ENCODE measurements at regions not wholly inside any gene's neighbourhood (a gene's known extent, or its start where the extent isn't known, plus 50 kb on each side); places are given as distances from the start of the nearest gene placed in this dataset.

GRCh38 chr3:69474186-69474585 is 88.3 kb upstream of the FRMD4B start:
- Histone ChIP-seq H2AK5ac (ENCODE audit: low read depth, low read length) (no peak overlapping the region), H3K18ac (ENCODE audit: low read length) (no peak overlapping the region), H4K91ac (ENCODE audit: low read depth, low read length, poor library complexity) (no peak overlapping the region), H3K4me3 (ENCODE audit: low read length in 2 of 2) (no peak overlapping the region), H3K27me3 (ENCODE audit: control insufficient read depth in 3 of 3, insufficient read depth in 3 of 3, low read depth in 1 of 3, low read length in 3 of 3) (no peaks in the 10 kb centered on the region), H2BK5ac (ENCODE audit: low read length) (no peak overlapping the region), H3K27ac (replicated peaks; ENCODE audit: low read length) (no peak overlapping the region), H3K23ac (ENCODE audit: low read depth, low read length, poor library complexity) (no peak overlapping the region), H3K4ac (ENCODE audit: low read length) (no peak overlapping the region), H3K9ac (ENCODE audit: low read depth, low read length, poor library complexity) (no peak overlapping the region), H4K8ac (ENCODE audit: low read depth, low read length) (no peak overlapping the region), H3K9me3 (replicated peaks in 1 of 2; ENCODE audit: control insufficient read depth in 2 of 2, insufficient read depth in 1 of 2, low read depth in 1 of 2, low read length in 2 of 2) (no peaks in the 10 kb centered on the region), H3K14ac (ENCODE audit: low read length) (no peak overlapping the region), H3K36me3 (replicated peaks in 1 of 2; ENCODE audit: control insufficient read depth in 2 of 2, insufficient read depth in 2 of 2, low read length in 2 of 2) (no peaks in the 10 kb centered on the region), H2BK12ac (ENCODE audit: low read length) (no peak overlapping the region), H2BK120ac (ENCODE audit: low read depth, low read length) (no peak overlapping the region), H2BK15ac (ENCODE audit: low read length) (no peak overlapping the region), H3K4me1 (ENCODE audit: control insufficient read depth in 2 of 2, insufficient read depth in 1 of 2, low read depth in 1 of 2, low read length in 2 of 2) (no peaks in the 10 kb centered on the region), H3K79me1 (ENCODE audit: low read depth, low read length) (no peaks in the 10 kb centered on the region), H3K4me2 (ENCODE audit: insufficient read depth, low read length, poor library complexity, severe bottlenecking) (no peak overlapping the region), H2AFZ (ENCODE audit: low read length) (no peak overlapping the region)
- WGBS, 2 donors (ENCODE audit: extremely low coverage in 2 of 2, insufficient read length in 2 of 2, insufficient replicate concordance in 1 of 2): no CpG with 5 or more reads among the region's 1 CpG
- no peak for DNase-seq (ENCODE audit: low spot score)

GRCh38 chr3:69472093-69472492 is 86.2 kb upstream of the FRMD4B start:
- Histone ChIP-seq H3K14ac (ENCODE audit: low read length) (no peak overlapping the region), H3K4me2 (ENCODE audit: insufficient read depth, low read length, poor library complexity, severe bottlenecking) (no peak overlapping the region), H3K79me1 (ENCODE audit: low read depth, low read length) (no peaks in the 10 kb centered on the region), H3K27ac (replicated peaks; ENCODE audit: low read length) (no peak overlapping the region), H3K4ac (ENCODE audit: low read length) (no peak overlapping the region), H3K23ac (ENCODE audit: low read depth, low read length, poor library complexity) (no peak overlapping the region), H3K4me3 (ENCODE audit: low read length in 2 of 2) (no peak overlapping the region), H4K8ac (ENCODE audit: low read depth, low read length) (no peak overlapping the region), H2AK5ac (ENCODE audit: low read depth, low read length) (no peak overlapping the region), H3K9ac (ENCODE audit: low read depth, low read length, poor library complexity) (no peak overlapping the region), H3K4me1 (ENCODE audit: control insufficient read depth in 2 of 2, insufficient read depth in 1 of 2, low read depth in 1 of 2, low read length in 2 of 2) (no peaks in the 10 kb centered on the region), H2BK12ac (ENCODE audit: low read length) (no peak overlapping the region), H2BK120ac (ENCODE audit: low read depth, low read length) (no peak overlapping the region), H3K9me3 (replicated peaks in 1 of 2; ENCODE audit: control insufficient read depth in 2 of 2, insufficient read depth in 1 of 2, low read depth in 1 of 2, low read length in 2 of 2) (no peaks in the 10 kb centered on the region), H3K36me3 (replicated peaks in 1 of 2; ENCODE audit: control insufficient read depth in 2 of 2, insufficient read depth in 2 of 2, low read length in 2 of 2) (no peaks in the 10 kb centered on the region), H2AFZ (ENCODE audit: low read length) (no peak overlapping the region), H3K27me3 (ENCODE audit: control insufficient read depth in 3 of 3, insufficient read depth in 3 of 3, low read depth in 1 of 3, low read length in 3 of 3) (no peaks in the 10 kb centered on the region), H4K91ac (ENCODE audit: low read depth, low read length, poor library complexity) (no peak overlapping the region), H2BK5ac (ENCODE audit: low read length) (no peak overlapping the region), H2BK15ac (ENCODE audit: low read length) (no peak overlapping the region), H3K18ac (ENCODE audit: low read length) (no peak overlapping the region)
- DNase-seq (ENCODE audit: low spot score): no peak
- WGBS, 2 donors (ENCODE audit: extremely low coverage in 2 of 2, insufficient read length in 2 of 2, insufficient replicate concordance in 1 of 2): no CpG with 5 or more reads among the region's 1 CpG

GRCh38 chr3:69463531-69463930 is 77.6 kb upstream of the FRMD4B start:
- Histone ChIP-seq H3K36me3 (replicated peaks in 1 of 2; ENCODE audit: control insufficient read depth in 2 of 2, insufficient read depth in 2 of 2, low read length in 2 of 2) (no peaks in the 10 kb centered on the region), H3K4me1 (ENCODE audit: control insufficient read depth in 2 of 2, insufficient read depth in 1 of 2, low read depth in 1 of 2, low read length in 2 of 2) (no peaks in the 10 kb centered on the region), H2BK12ac (ENCODE audit: low read length) (no peak overlapping the region), H3K4ac (ENCODE audit: low read length) (no peak overlapping the region), H3K79me1 (ENCODE audit: low read depth, low read length) (no peaks in the 10 kb centered on the region), H3K14ac (ENCODE audit: low read length) (no peak overlapping the region), H3K9ac (ENCODE audit: low read depth, low read length, poor library complexity) (no peak overlapping the region), H3K4me2 (ENCODE audit: insufficient read depth, low read length, poor library complexity, severe bottlenecking) (no peak overlapping the region), H3K18ac (ENCODE audit: low read length) (no peak overlapping the region), H2BK15ac (ENCODE audit: low read length) (no peak overlapping the region), H3K9me3 (replicated peaks in 1 of 2; ENCODE audit: control insufficient read depth in 2 of 2, insufficient read depth in 1 of 2, low read depth in 1 of 2, low read length in 2 of 2) (no peaks in the 10 kb centered on the region), H2BK120ac (ENCODE audit: low read depth, low read length) (no peak overlapping the region), H2BK5ac (ENCODE audit: low read length) (no peak overlapping the region), H3K23ac (ENCODE audit: low read depth, low read length, poor library complexity) (no peak overlapping the region), H2AK5ac (ENCODE audit: low read depth, low read length) (no peak overlapping the region), H4K91ac (ENCODE audit: low read depth, low read length, poor library complexity) (no peak overlapping the region), H2AFZ (ENCODE audit: low read length) (no peak overlapping the region), H3K4me3 (ENCODE audit: low read length in 2 of 2) (no peak overlapping the region), H3K27ac (replicated peaks; ENCODE audit: low read length) (no peak overlapping the region), H4K8ac (ENCODE audit: low read depth, low read length) (no peak overlapping the region), H3K27me3 (ENCODE audit: control insufficient read depth in 3 of 3, insufficient read depth in 3 of 3, low read depth in 1 of 3, low read length in 3 of 3) (no peaks in the 10 kb centered on the region)
- no CpG with 5 or more reads among the region's 1 CpG for WGBS, 2 donors (ENCODE audit: extremely low coverage in 2 of 2, insufficient read length in 2 of 2, insufficient replicate concordance in 1 of 2)
- DNase-seq (ENCODE audit: low spot score): no peak

GRCh38 chr3:69462826-69463100 is 76.9 kb upstream of the FRMD4B start:
- Histone ChIP-seq H3K18ac (ENCODE audit: low read length) (no peak overlapping the region), H3K9me3 (replicated peaks in 1 of 2; ENCODE audit: control insufficient read depth in 2 of 2, insufficient read depth in 1 of 2, low read depth in 1 of 2, low read length in 2 of 2) (no peaks in the 10 kb centered on the region), H3K14ac (ENCODE audit: low read length) (no peak overlapping the region), H3K4ac (ENCODE audit: low read length) (no peak overlapping the region), H3K23ac (ENCODE audit: low read depth, low read length, poor library complexity) (no peak overlapping the region), H2AK5ac (ENCODE audit: low read depth, low read length) (no peak overlapping the region), H3K79me1 (ENCODE audit: low read depth, low read length) (no peaks in the 10 kb centered on the region), H3K36me3 (replicated peaks in 1 of 2; ENCODE audit: control insufficient read depth in 2 of 2, insufficient read depth in 2 of 2, low read length in 2 of 2) (no peaks in the 10 kb centered on the region), H2BK5ac (ENCODE audit: low read length) (no peak overlapping the region), H3K4me3 (ENCODE audit: low read length in 2 of 2) (no peak overlapping the region), H2AFZ (ENCODE audit: low read length) (no peak overlapping the region), H3K4me1 (ENCODE audit: control insufficient read depth in 2 of 2, insufficient read depth in 1 of 2, low read depth in 1 of 2, low read length in 2 of 2) (no peaks in the 10 kb centered on the region), H3K27me3 (ENCODE audit: control insufficient read depth in 3 of 3, insufficient read depth in 3 of 3, low read depth in 1 of 3, low read length in 3 of 3) (no peaks in the 10 kb centered on the region), H2BK12ac (ENCODE audit: low read length) (no peak overlapping the region), H4K8ac (ENCODE audit: low read depth, low read length) (no peak overlapping the region), H3K9ac (ENCODE audit: low read depth, low read length, poor library complexity) (no peak overlapping the region), H2BK15ac (ENCODE audit: low read length) (no peak overlapping the region), H3K27ac (replicated peaks; ENCODE audit: low read length) (no peak overlapping the region), H4K91ac (ENCODE audit: low read depth, low read length, poor library complexity) (no peak overlapping the region), H2BK120ac (ENCODE audit: low read depth, low read length) (no peak overlapping the region), H3K4me2 (ENCODE audit: insufficient read depth, low read length, poor library complexity, severe bottlenecking) (no peak overlapping the region)
- no peak for DNase-seq (ENCODE audit: low spot score)
